ENCODE measurements at regions not wholly inside any gene's neighbourhood (a gene's known extent, or its start where the extent isn't known, plus 50 kb on each side); places are given as distances from the start of the nearest gene placed in this dataset.
A peak's percentile ranks its signal among the peaks of the same experiment; 100 is the strongest.

- peak; percentile 51 for ATAC-seq
- Histone ChIP-seq H3K4me1 (peaks cover 13% of the 10 kb centered on the region), H3K27me3 (no peaks in the 10 kb centered on the region), H3K4me3 (no peak overlapping the region), H3K27ac (no peak overlapping the region), H3K9me3 (no peaks in the 10 kb centered on the region), H3K36me3 (no peaks in the 10 kb centered on the region)
- DNase-seq, result no peak
- intact Hi-C loops (cut with DNase I), result no loop called here
- no peak for TF ChIP-seq CTCF (IDR thresholded peaks at IDR 0.05)
Observed at GRCh38 chr1:234760303-234760723, 150.3 kb upstream of the IRF2BP2 start.

- ATAC-seq (no peak), DNase-seq (no peak)
- no peaks in the 10 kb centered on the region for H3K27me3 ChIP-seq
- H3K27ac ChIP-seq, result no peak overlapping the region
- H3K4me1 ChIP-seq, result peaks cover 16% of the 10 kb centered on the region
- no peak for TF ChIP-seq CTCF (IDR thresholded peaks at IDR 0.05)
- intact Hi-C loops (cut with DNase I), result no loop called here
- H3K9me3 ChIP-seq, result no peaks in the 10 kb centered on the region
- no peak overlapping the region for H3K4me3 ChIP-seq
- no peaks in the 10 kb centered on the region for H3K36me3 ChIP-seq
Observed at GRCh38 chr1:234759888-234760287, 149.9 kb upstream of the IRF2BP2 start.

GRCh38 chr1:234758851-234759250, 148.9 kb upstream of the IRF2BP2 start:
- no peaks in the 10 kb centered on the region for H3K9me3 ChIP-seq
- no peak overlapping the region for H3K4me3 ChIP-seq
- no peaks in the 10 kb centered on the region for H3K27me3 ChIP-seq
- intact Hi-C loops (cut with DNase I), result no loop called here
- TF ChIP-seq CTCF (IDR thresholded peaks at IDR 0.05), result no peak
- no peaks in the 10 kb centered on the region for H3K36me3 ChIP-seq
- ATAC-seq (peak; percentile 9), DNase-seq (no peak)
- peaks cover 16% of the 10 kb centered on the region for H3K4me1 ChIP-seq
- H3K27ac ChIP-seq, result no peak overlapping the region

GRCh38 chr1:234756857-234757256, 146.9 kb upstream of the IRF2BP2 start:
- no peak for TF ChIP-seq CTCF (IDR thresholded peaks at IDR 0.05)
- no peaks in the 10 kb centered on the region for H3K27me3 ChIP-seq
- ATAC-seq (no peak), DNase-seq (no peak)
- no peak overlapping the region for H3K4me3 ChIP-seq
- peaks cover 16% of the 10 kb centered on the region for H3K4me1 ChIP-seq
- H3K9me3 ChIP-seq, result no peaks in the 10 kb centered on the region
- intact Hi-C loops (cut with DNase I), result no loop called here
- no peaks in the 10 kb centered on the region for H3K36me3 ChIP-seq
- H3K27ac ChIP-seq, result no peak overlapping the region

GRCh38 chr1:234756066-234756774, 146.2 kb upstream of the IRF2BP2 start:
- no peaks in the 10 kb centered on the region for H3K9me3 ChIP-seq
- DNase-seq (no peak), ATAC-seq (no peak)
- no peak overlapping the region for H3K27ac ChIP-seq
- H3K4me1 ChIP-seq, result peaks cover 16% of the 10 kb centered on the region
- no peak overlapping the region for H3K4me3 ChIP-seq
- TF ChIP-seq CTCF (IDR thresholded peaks at IDR 0.05), result no peak
- no peaks in the 10 kb centered on the region for H3K27me3 ChIP-seq
- intact Hi-C loops (cut with DNase I), result no loop called here
- H3K36me3 ChIP-seq, result no peaks in the 10 kb centered on the region

- H3K9me3 ChIP-seq, result no peaks in the 10 kb centered on the region
- intact Hi-C loops (cut with DNase I), result no loop called here
- no peak for TF ChIP-seq CTCF (IDR thresholded peaks at IDR 0.05)
- H3K27ac ChIP-seq, result no peak overlapping the region
- peaks cover 14% of the 10 kb centered on the region for H3K4me1 ChIP-seq
- no peak overlapping the region for H3K4me3 ChIP-seq
- ATAC-seq (peak; percentile 83), DNase-seq (peak; percentile 80)
- H3K27me3 ChIP-seq, result no peaks in the 10 kb centered on the region
- no peaks in the 10 kb centered on the region for H3K36me3 ChIP-seq
Observed at GRCh38 chr1:234755449-234755863, 145.5 kb upstream of the IRF2BP2 start.
